Body of pancreas (tissue), 4 donors: ENCODE measurements at regions not wholly inside any gene's neighbourhood (a gene's known extent, or its start where the extent isn't known, plus 50 kb on each side); places are given as distances from the start of the nearest gene placed in this dataset.

ENCODE experiments used
- POLR2A ChIP-seq, 3 donors: fragments of 450-650 bp; IDR thresholded peaks; one replicate each; pipeline ENCODE4 v1.6.1; 2016; ENCODE audit warnings: antibody characterized with exemption in 3 of 3, mild to moderate bottlenecking in 2 of 3
- TF ChIP-seq, protein P1 (sequence below), 7 experiments: fragments of 450-650 bp in 4 of 7; fragments of 200-600 bp in 3 of 7; sonication (generic) in 3 of 7; IDR thresholded peaks; one replicate each; pipeline ENCODE4 v1.5.1; 2016 to 2019; ENCODE audit warnings: antibody characterized with exemption in 7 of 7

DNA sequence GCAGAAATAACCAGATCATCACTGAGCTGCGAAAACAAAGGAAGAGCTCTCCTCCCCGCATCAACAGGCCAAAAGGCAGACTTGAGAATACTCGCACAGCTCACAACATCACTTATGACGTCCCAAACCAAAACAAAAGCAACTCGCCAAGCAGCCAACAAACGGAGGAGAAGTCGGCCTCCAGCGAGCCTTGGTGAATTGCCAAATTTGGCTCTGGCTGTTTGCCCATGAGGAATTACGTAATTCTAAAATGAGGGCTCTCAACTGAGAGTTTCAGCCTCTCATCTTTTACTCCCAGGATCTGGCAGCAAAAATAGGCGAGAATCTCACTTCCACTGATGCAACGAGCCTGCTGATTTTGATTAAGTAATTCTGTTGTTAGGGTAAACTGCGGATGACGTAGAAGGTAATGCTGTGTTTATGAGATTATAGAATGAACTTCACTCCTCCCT is 51.7 kb upstream of the SEMA6A start:
- TF ChIP-seq, protein P1, sequence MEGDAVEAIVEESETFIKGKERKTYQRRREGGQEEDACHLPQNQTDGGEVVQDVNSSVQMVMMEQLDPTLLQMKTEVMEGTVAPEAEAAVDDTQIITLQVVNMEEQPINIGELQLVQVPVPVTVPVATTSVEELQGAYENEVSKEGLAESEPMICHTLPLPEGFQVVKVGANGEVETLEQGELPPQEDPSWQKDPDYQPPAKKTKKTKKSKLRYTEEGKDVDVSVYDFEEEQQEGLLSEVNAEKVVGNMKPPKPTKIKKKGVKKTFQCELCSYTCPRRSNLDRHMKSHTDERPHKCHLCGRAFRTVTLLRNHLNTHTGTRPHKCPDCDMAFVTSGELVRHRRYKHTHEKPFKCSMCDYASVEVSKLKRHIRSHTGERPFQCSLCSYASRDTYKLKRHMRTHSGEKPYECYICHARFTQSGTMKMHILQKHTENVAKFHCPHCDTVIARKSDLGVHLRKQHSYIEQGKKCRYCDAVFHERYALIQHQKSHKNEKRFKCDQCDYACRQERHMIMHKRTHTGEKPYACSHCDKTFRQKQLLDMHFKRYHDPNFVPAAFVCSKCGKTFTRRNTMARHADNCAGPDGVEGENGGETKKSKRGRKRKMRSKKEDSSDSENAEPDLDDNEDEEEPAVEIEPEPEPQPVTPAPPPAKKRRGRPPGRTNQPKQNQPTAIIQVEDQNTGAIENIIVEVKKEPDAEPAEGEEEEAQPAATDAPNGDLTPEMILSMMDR (IDR thresholded peaks at IDR 0.05) = no peak
- TF ChIP-seq POLR2A (IDR thresholded peaks at IDR 0.05) = no peak
